Naive thymus-derived CD4-positive, alpha-beta T cell (primary cell): ENCODE measurements at regions not wholly inside any gene's neighbourhood (a gene's known extent, or its start where the extent isn't known, plus 50 kb on each side); places are given as distances from the start of the nearest gene placed in this dataset.

Experiments used
- ATAC-seq: fragments of 150-1000 bp; cut with Tn5 transposase; 2 replicates; pipeline ENCODE4 v1.10.0; 2021; ENCODE audit warnings: mild to moderate bottlenecking, moderate library complexity
- CTCF ChIA-PET: fragments of 350-600 bp; sonication (Branson Sonifier 250); formaldehyde crosslinking; loops from one replicate; lab custom pipeline; 2021; ENCODE audit warnings: antibody characterized with exemption; lab: Charles Lee
- POLR2A ChIA-PET: fragments of 350-600 bp; sonication (Branson Sonifier 250); formaldehyde crosslinking; loops from one replicate; lab custom pipeline; 2021; ENCODE audit warnings: antibody characterized with exemption, inconsistent platforms; lab: Charles Lee
- DNase-seq, 9 donors: peaks; one replicate each; pipeline versions ENCODE4 v3.0.0 to v3.0.0-alpha.2; 2020 to 2022; ENCODE audit warnings: mixed read lengths in 1 of 9
- H3K27ac ChIP-seq: one replicate; pipeline ENCODE4 v1.7.0; 2013; ENCODE audit warnings: mild to moderate bottlenecking, low read depth, low read length, moderate library complexity
- H3K27me3 ChIP-seq, 2 donors: one replicate each; pipeline ENCODE4 v1.7.0; 2013; ENCODE audit warnings: low read length in 2 of 2, mild to moderate bottlenecking in 2 of 2, moderate library complexity in 2 of 2; ENCODE audit not compliant: control insufficient read depth in 2 of 2, insufficient read depth in 2 of 2
- H3K36me3 ChIP-seq, 3 experiments: 1 replicate in 2 of 3; 2 replicates in 1 of 3; pipeline ENCODE4 v1.7.0; 2013; ENCODE audit warnings: low read length in 3 of 3, mild to moderate bottlenecking in 3 of 3, moderate library complexity in 1 of 3; ENCODE audit not compliant: insufficient read depth in 3 of 3, control insufficient read depth in 2 of 3
- H3K4me1 ChIP-seq, 2 donors: one replicate each; pipeline ENCODE4 v1.7.0; 2013; ENCODE audit warnings: low read length in 2 of 2, mild to moderate bottlenecking in 2 of 2, moderate library complexity in 1 of 2; ENCODE audit not compliant: control insufficient read depth in 2 of 2, insufficient read depth in 2 of 2
- H3K4me3 ChIP-seq: 2 replicates; pipeline ENCODE4 v1.7.0; 2013; ENCODE audit warnings: mild to moderate bottlenecking, low read length
- H3K9me3 ChIP-seq, 3 experiments: 1 replicate in 2 of 3; 2 replicates in 1 of 3; pipeline ENCODE4 v1.7.0; 2013; ENCODE audit warnings: low read length in 3 of 3; ENCODE audit not compliant: control insufficient read depth in 2 of 3
- H3K27ac Mint-ChIP-seq, 9 donors: one replicate each; pipeline ENCODE4 v1.8.0; 2020 to 2022; ENCODE audit warnings: mixed read lengths in 9 of 9, mild to moderate bottlenecking in 8 of 9, moderate library complexity in 5 of 9, inconsistent platforms in 2 of 9
- H3K27me3 Mint-ChIP-seq, 5 donors: one replicate each; pipeline ENCODE4 v1.8.0; 2021 to 2022; ENCODE audit warnings: mixed read lengths in 5 of 5, mild to moderate bottlenecking in 1 of 5
- H3K36me3 Mint-ChIP-seq, 5 donors: one replicate each; pipeline ENCODE4 v1.8.0; 2020 to 2022; ENCODE audit warnings: mixed read lengths in 5 of 5, mild to moderate bottlenecking in 3 of 5, inconsistent platforms in 1 of 5
- H3K4me1 Mint-ChIP-seq, 7 donors: one replicate each; pipeline ENCODE4 v1.8.0; 2020 to 2022; ENCODE audit warnings: mixed read lengths in 7 of 7, mild to moderate bottlenecking in 3 of 7, inconsistent platforms in 1 of 7
- H3K4me3 Mint-ChIP-seq, 10 donors: one replicate each; pipeline ENCODE4 v1.8.0; 2020 to 2022; ENCODE audit warnings: mild to moderate bottlenecking in 10 of 10, mixed read lengths in 10 of 10, moderate library complexity in 6 of 10, inconsistent platforms in 2 of 10
- H3K9me3 Mint-ChIP-seq, 11 donors: one replicate each; pipeline ENCODE4 v1.8.0; 2020 to 2022; ENCODE audit warnings: mixed read lengths in 11 of 11, mild to moderate bottlenecking in 4 of 11, inconsistent platforms in 1 of 11, moderate library complexity in 1 of 11
- intact Hi-C, 2 donors: fragments of 100-400 bp; cut with micrococcal nuclease; formaldehyde crosslinking; loops; one replicate each; pipeline ENCODE4 v1.15.1; 2023

GRCh38 chr14:22280497-22281316 lies 308.3 kb downstream of the DAD1 start:
- DNase-seq (peak in 1 of 9 donors; percentile 24), ATAC-seq (no peak)
- Mint-ChIP-seq H3K27ac (peak overlapping the region in 7 of 9 donors; percentile 11 to 81 (median 69)), H3K9me3 (no peaks in the 10 kb centered on the region), H3K4me3 (peak overlapping the region; percentile 45 to 86 (median 79)), H3K4me1 (peaks cover 0 to 10% (median 3%) of the 10 kb centered on the region in 7 donors), H3K36me3 (peaks cover 0 to 2% (median 0%) of the 10 kb centered on the region in 5 donors), H3K27me3 (no peaks in the 10 kb centered on the region)
- Histone ChIP-seq H3K4me1 (no peaks in the 10 kb centered on the region), H3K4me3 (no peak overlapping the region), H3K9me3 (no peaks in the 10 kb centered on the region), H3K27me3 (no peaks in the 10 kb centered on the region), H3K36me3 (no peaks in the 10 kb centered on the region), H3K27ac (no peak overlapping the region)
- ChIA-PET POLR2A (interaction anchor here (1.2 to 1.3 kb wide), 2 partner anchors 54 to 251 kb away, joined by 3 to 5 read pairs; no protein-coding TSS in a partner anchor), CTCF (interaction anchor here (1.3 kb wide), 1 partner anchor 269 kb away, joined by 3 read pairs; no protein-coding TSS in a partner anchor)
- intact Hi-C loops: no loop called here

GRCh38 chr14:22276913-22277816 lies 311.9 kb downstream of the DAD1 start:
- Mint-ChIP-seq H3K27ac (peak overlapping the region in 2 of 9 donors; percentile 21 to 53), H3K36me3 (peaks cover 0 to 2% (median 0%) of the 10 kb centered on the region in 5 donors), H3K4me3 (peak overlapping the region in 2 of 10 donors; percentile 40 to 61), H3K4me1 (peaks cover 0 to 6% (median 0%) of the 10 kb centered on the region in 7 donors), H3K9me3 (no peaks in the 10 kb centered on the region), H3K27me3 (no peaks in the 10 kb centered on the region)
- POLR2A ChIA-PET: no interaction called here
- ATAC-seq (no peak), DNase-seq (no peak)
- CTCF ChIA-PET: interaction anchor here (0.6 kb wide), 1 partner anchor 1481 kb away, joined by 3 read pairs; no protein-coding TSS in a partner anchor
- intact Hi-C loops: loop anchor here (5.0 kb wide), 1 partner anchor 50 kb away; no protein-coding TSS in a partner anchor
- H3K4me3 ChIP-seq: no peak overlapping the region
- H3K36me3 ChIP-seq: no peaks in the 10 kb centered on the region
- H3K9me3 ChIP-seq: no peaks in the 10 kb centered on the region
- no peaks in the 10 kb centered on the region for H3K4me1 ChIP-seq
- no peak overlapping the region for H3K27ac ChIP-seq
- no peaks in the 10 kb centered on the region for H3K27me3 ChIP-seq

- ChIA-PET POLR2A (interaction anchor here (0.6 kb wide), 1 partner anchor 231 kb away, joined by 3 read pairs; no protein-coding TSS in a partner anchor), CTCF (no interaction called here)
- no peaks in the 10 kb centered on the region for H3K36me3 ChIP-seq
- H3K27me3 ChIP-seq: no peaks in the 10 kb centered on the region
- Mint-ChIP-seq H3K27me3 (no peaks in the 10 kb centered on the region), H3K4me3 (peak overlapping the region in 9 of 10 donors; percentile 31 to 75 (median 59)), H3K27ac (peak overlapping the region in 4 of 9 donors; percentile 25 to 75 (median 72)), H3K9me3 (peaks cover 0 to 2% (median 0%) of the 10 kb centered on the region in 11 donors), H3K4me1 (peaks cover 0 to 10% (median 3%) of the 10 kb centered on the region in 7 donors), H3K36me3 (no peaks in the 10 kb centered on the region)
- DNase-seq: no peak
- no peak overlapping the region for H3K27ac ChIP-seq
- no peak for ATAC-seq
- no peaks in the 10 kb centered on the region for H3K4me1 ChIP-seq
- intact Hi-C loops: no loop called here
- H3K9me3 ChIP-seq: no peaks in the 10 kb centered on the region
- no peak overlapping the region for H3K4me3 ChIP-seq
Measured at GRCh38 chr14:22271838-22272799, 316.9 kb downstream of the DAD1 start.

GRCh38 chr14:22268875-22269274 lies 320.1 kb downstream of the DAD1 start:
- H3K4me3 ChIP-seq: no peak overlapping the region
- Mint-ChIP-seq H3K36me3 (no peaks in the 10 kb centered on the region), H3K9me3 (peaks cover 0 to 2% (median 0%) of the 10 kb centered on the region in 11 donors), H3K4me3 (peak overlapping the region in 8 of 10 donors; percentile 36 to 75 (median 65)), H3K27me3 (no peaks in the 10 kb centered on the region), H3K27ac (peak overlapping the region in 6 of 9 donors; percentile 63 to 87 (median 75)), H3K4me1 (peaks cover 0 to 17% (median 8%) of the 10 kb centered on the region in 7 donors)
- no peak overlapping the region for H3K27ac ChIP-seq
- intact Hi-C loops: no loop called here
- DNase-seq: peak in 3 of 9 donors; percentile 10 to 31 (median 11)
- H3K9me3 ChIP-seq: no peaks in the 10 kb centered on the region
- ChIA-PET POLR2A (no interaction called here), CTCF (interaction anchor here (0.6 kb wide), 1 partner anchor 479 kb away, joined by 3 read pairs; no protein-coding TSS in a partner anchor)
- ATAC-seq: peak; percentile 56
- H3K36me3 ChIP-seq: no peaks in the 10 kb centered on the region
- no peaks in the 10 kb centered on the region for H3K27me3 ChIP-seq
- H3K4me1 ChIP-seq: no peaks in the 10 kb centered on the region

GRCh38 chr14:22266683-22267082 lies 322.3 kb downstream of the DAD1 start:
- ATAC-seq (no peak), DNase-seq (no peak)
- Histone ChIP-seq H3K27me3 (no peaks in the 10 kb centered on the region), H3K4me1 (no peaks in the 10 kb centered on the region), H3K9me3 (no peaks in the 10 kb centered on the region), H3K36me3 (no peaks in the 10 kb centered on the region), H3K27ac (no peak overlapping the region), H3K4me3 (no peak overlapping the region)
- CTCF ChIA-PET: no interaction called here
- H3K9me3 Mint-ChIP-seq: peaks cover 0 to 2% (median 0%) of the 10 kb centered on the region in 11 donors
- no peaks in the 10 kb centered on the region for H3K36me3 Mint-ChIP-seq
- POLR2A ChIA-PET: no interaction called here
- no peaks in the 10 kb centered on the region for H3K27me3 Mint-ChIP-seq
- intact Hi-C loops: no loop called here
- peaks cover 0 to 17% (median 8%) of the 10 kb centered on the region in 7 donors for H3K4me1 Mint-ChIP-seq
- H3K4me3 Mint-ChIP-seq: peak overlapping the region in 3 of 10 donors; percentile 29 to 81 (median 75)
- peak overlapping the region in 6 of 9 donors; percentile 5 to 59 (median 42) for H3K27ac Mint-ChIP-seq
